DOHH2 (cell line): ENCODE measurements at regions not wholly inside any gene's neighbourhood (a gene's known extent, or its start where the extent isn't known, plus 50 kb on each side); places are given as distances from the start of the nearest gene placed in this dataset.

Source experiments
- H3F3A ChIP-seq: fragments of 200-600 bp; sonication (generic), shearing (Covaris generic); 2 replicates; pipeline ENCODE4 v1.6.0; 2016; ENCODE audit warnings: antibody characterized with exemption, mild to moderate bottlenecking; ENCODE audit not compliant: control insufficient read depth, insufficient read depth
- H3K27ac ChIP-seq: fragments of 200-600 bp; sonication (generic); 2 replicates; pipeline ENCODE4 v1.5.1; 2014; ENCODE audit warnings: low read depth, mild to moderate bottlenecking, low read length, moderate library complexity
- H3K27me3 ChIP-seq: fragments of 200-600 bp; sonication (generic); 2 replicates; pipeline ENCODE4 v1.6.1; 2014; ENCODE audit warnings: mild to moderate bottlenecking, low read length, mixed read lengths; ENCODE audit not compliant: control insufficient read depth
- H3K36me3 ChIP-seq: fragments of 200-600 bp; sonication (generic); 2 replicates; pipeline ENCODE4 v1.6.1; 2014; ENCODE audit warnings: mild to moderate bottlenecking, low read length, moderate library complexity, mixed read lengths; ENCODE audit not compliant: control insufficient read depth
- H3K4me1 ChIP-seq: fragments of 200-600 bp; sonication (generic); 2 replicates; pipeline ENCODE4 v1.6.1; 2014; ENCODE audit warnings: mild to moderate bottlenecking, low read length, mixed read lengths; ENCODE audit not compliant: control insufficient read depth
- H3K4me2 ChIP-seq: fragments of 200-600 bp; sonication (generic); 2 replicates; pipeline ENCODE4 v1.6.0; 2014; ENCODE audit warnings: mild to moderate bottlenecking, low read length, moderate library complexity
- H3K4me3 ChIP-seq: fragments of 200-600 bp; sonication (generic); 2 replicates; pipeline ENCODE4 v1.5.1; 2014; ENCODE audit warnings: mild to moderate bottlenecking, low read length, mixed read lengths
- H3K79me2 ChIP-seq: fragments of 200-600 bp; sonication (generic); 2 replicates; pipeline ENCODE4 v1.6.1; 2014; ENCODE audit warnings: mild to moderate bottlenecking, low read length, mixed read lengths; ENCODE audit not compliant: control insufficient read depth
- H3K9me2 ChIP-seq: fragments of 200-600 bp; sonication (generic); replicated peaks from 2 replicates; pipeline ENCODE4 v1.6.1; 2014; ENCODE audit warnings: mild to moderate bottlenecking, low read length, mixed read lengths; ENCODE audit not compliant: control insufficient read depth
- H3K9me3 ChIP-seq: fragments of 200-600 bp; sonication (generic); 2 replicates; pipeline ENCODE4 v1.6.1; 2014; ENCODE audit warnings: antibody characterized with exemption, low read length, mixed read lengths; ENCODE audit not compliant: control insufficient read depth, insufficient read depth
- H4K20me1 ChIP-seq: fragments of 200-600 bp; sonication (generic); 2 replicates; pipeline ENCODE4 v1.6.0; 2014; ENCODE audit warnings: low read depth, mild to moderate bottlenecking, antibody characterized with exemption, low read length, moderate library complexity; ENCODE audit not compliant: control insufficient read depth, insufficient read depth
- CTCF ChIP-seq: fragments of 200-600 bp; sonication (generic); IDR thresholded peaks from one replicate; pipeline ENCODE4 v1.5.1; 2014; ENCODE audit warnings: antibody characterized with exemption, mild to moderate bottlenecking, low read depth, low read length; ENCODE audit not compliant: poor library complexity, severe bottlenecking
- EZH2phosphoT487 ChIP-seq: fragments of 200-600 bp; sonication (generic); IDR thresholded peaks from 2 replicates; pipeline ENCODE4 v1.6.1; 2017; ENCODE audit warnings: borderline replicate concordance, mild to moderate bottlenecking, antibody characterized with exemption, low read length, moderate library complexity, mixed read lengths

DNA sequence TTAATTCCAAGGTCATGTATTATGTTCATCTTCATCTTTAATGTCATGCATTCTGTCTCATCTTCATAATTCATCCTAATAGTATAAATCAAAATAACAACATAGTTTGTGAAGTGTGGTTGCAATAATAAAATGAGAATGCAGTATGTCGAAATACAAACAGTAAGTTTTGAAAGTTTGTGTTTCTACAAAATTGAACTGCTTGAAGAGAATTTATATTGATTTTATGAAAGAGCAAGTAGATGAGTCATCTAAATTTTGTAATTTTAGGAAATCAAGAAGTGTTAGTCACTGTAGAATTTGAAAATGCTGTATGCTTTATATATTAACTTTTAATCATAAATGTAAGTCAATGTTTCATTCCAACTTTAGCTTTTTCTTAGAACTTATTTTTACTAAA is 190.5 kb upstream of the PPP1R3A start:
- Histone ChIP-seq H4K20me1 (no peaks in the 10 kb centered on the region), H3K9me2 (no peaks in the 10 kb centered on the region), H3K9me3 (no peaks in the 10 kb centered on the region), H3K79me2 (no peaks in the 10 kb centered on the region), H3K4me3 (no peak overlapping the region), H3F3A (no peaks in the 10 kb centered on the region), H3K4me1 (no peaks in the 10 kb centered on the region), H3K4me2 (no peak overlapping the region), H3K27me3 (no peaks in the 10 kb centered on the region), H3K27ac (no peak overlapping the region), H3K36me3 (no peaks in the 10 kb centered on the region)
- TF ChIP-seq CTCF = no peak

GRCh38 chr7:114108510-114108909 is 189.7 kb upstream of the PPP1R3A start:
- H3K4me2 ChIP-seq = no peak overlapping the region
- no peaks in the 10 kb centered on the region for H3K4me1 ChIP-seq
- H4K20me1 ChIP-seq = no peaks in the 10 kb centered on the region
- TF ChIP-seq CTCF (no peak), EZH2phosphoT487 (no peak)
- no peak overlapping the region for H3K4me3 ChIP-seq
- H3K36me3 ChIP-seq = no peaks in the 10 kb centered on the region
- H3K79me2 ChIP-seq = no peaks in the 10 kb centered on the region
- no peaks in the 10 kb centered on the region for H3F3A ChIP-seq
- no peak overlapping the region for H3K27ac ChIP-seq
- no peaks in the 10 kb centered on the region for H3K9me3 ChIP-seq
- H3K9me2 ChIP-seq = no peaks in the 10 kb centered on the region
- H3K27me3 ChIP-seq = no peaks in the 10 kb centered on the region

DNA sequence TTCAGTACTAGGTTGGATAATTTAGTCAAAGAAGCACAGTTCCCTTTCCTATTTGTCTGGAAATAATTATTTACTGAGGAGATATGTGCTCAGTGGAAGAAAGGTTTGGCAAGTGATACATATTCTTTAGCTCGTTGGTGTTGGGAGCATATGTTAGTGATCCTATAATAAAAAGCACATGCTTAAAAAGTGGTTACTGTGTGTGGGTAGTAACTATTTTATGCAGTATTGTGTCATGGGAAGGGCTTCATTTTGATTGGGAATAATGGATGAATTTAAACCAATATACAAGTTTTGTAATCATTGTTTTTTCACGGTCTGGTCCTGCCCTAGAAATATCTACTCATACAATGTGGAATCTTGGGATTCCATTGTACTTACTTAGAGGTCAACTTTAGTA is 188.7 kb upstream of the PPP1R3A start:
- no peaks in the 10 kb centered on the region for H3K9me3 ChIP-seq
- no peak overlapping the region for H3K27ac ChIP-seq
- no peaks in the 10 kb centered on the region for H3K27me3 ChIP-seq
- no peaks in the 10 kb centered on the region for H3K4me1 ChIP-seq
- no peak overlapping the region for H3K4me3 ChIP-seq
- H4K20me1 ChIP-seq = no peaks in the 10 kb centered on the region
- H3F3A ChIP-seq = no peaks in the 10 kb centered on the region
- H3K36me3 ChIP-seq = no peaks in the 10 kb centered on the region
- TF ChIP-seq CTCF (no peak), EZH2phosphoT487 (no peak)
- no peaks in the 10 kb centered on the region for H3K9me2 ChIP-seq
- no peaks in the 10 kb centered on the region for H3K79me2 ChIP-seq
- H3K4me2 ChIP-seq = no peak overlapping the region

DNA sequence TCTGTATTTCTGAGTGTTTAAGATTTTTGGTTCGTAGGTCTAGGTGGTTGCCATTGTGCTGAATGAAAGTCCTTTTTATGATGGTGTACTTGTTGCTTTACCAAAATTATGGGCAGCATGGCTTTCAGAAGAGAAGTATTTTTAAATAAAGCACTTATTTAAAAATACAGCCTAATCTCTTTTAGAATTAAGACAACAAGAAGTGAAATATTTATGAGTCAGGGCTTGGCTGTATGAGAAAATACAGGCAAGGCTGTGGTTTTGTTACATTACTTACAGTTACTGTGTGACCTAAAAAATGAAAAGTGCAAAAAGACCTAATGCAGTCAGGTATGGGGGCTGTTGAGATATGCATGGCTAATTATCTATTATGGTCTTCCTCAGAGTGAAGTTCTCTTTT is 185.2 kb upstream of the PPP1R3A start:
- no peaks in the 10 kb centered on the region for H3K27me3 ChIP-seq
- H3F3A ChIP-seq = no peaks in the 10 kb centered on the region
- H3K4me2 ChIP-seq = no peak overlapping the region
- no peaks in the 10 kb centered on the region for H3K9me3 ChIP-seq
- no peaks in the 10 kb centered on the region for H4K20me1 ChIP-seq
- H3K4me3 ChIP-seq = no peak overlapping the region
- H3K9me2 ChIP-seq = no peaks in the 10 kb centered on the region
- TF ChIP-seq CTCF (no peak), EZH2phosphoT487 (no peak)
- no peaks in the 10 kb centered on the region for H3K79me2 ChIP-seq
- no peaks in the 10 kb centered on the region for H3K4me1 ChIP-seq
- no peaks in the 10 kb centered on the region for H3K36me3 ChIP-seq
- H3K27ac ChIP-seq = no peak overlapping the region
